GM21786 (cell line): ENCODE measurements at regions not wholly inside any gene's neighbourhood (a gene's known extent, or its start where the extent isn't known, plus 50 kb on each side); places are given as distances from the start of the nearest gene placed in this dataset.
A peak's percentile ranks its signal among the peaks of the same experiment; 100 is the strongest.
"Not testable (repeated sequence)": the region's sequence is repeated elsewhere in the genome, so short reads cannot be mapped to it uniquely, and the experiment has no call there.

Source experiments
- ATAC-seq: cut with Tn5 transposase; IDR thresholded peaks from one replicate; pipeline ENCODE4 v1.9.1; 2021; ENCODE audit not compliant: unreplicated experiment

GRCh38 chr6:137401088-137401487, 93.1 kb downstream of the OLIG3 start:
- no peak for ATAC-seq

- ATAC-seq = no peak
Measured at GRCh38 chr6:137399881-137400443, 94.2 kb downstream of the OLIG3 start.

DNA sequence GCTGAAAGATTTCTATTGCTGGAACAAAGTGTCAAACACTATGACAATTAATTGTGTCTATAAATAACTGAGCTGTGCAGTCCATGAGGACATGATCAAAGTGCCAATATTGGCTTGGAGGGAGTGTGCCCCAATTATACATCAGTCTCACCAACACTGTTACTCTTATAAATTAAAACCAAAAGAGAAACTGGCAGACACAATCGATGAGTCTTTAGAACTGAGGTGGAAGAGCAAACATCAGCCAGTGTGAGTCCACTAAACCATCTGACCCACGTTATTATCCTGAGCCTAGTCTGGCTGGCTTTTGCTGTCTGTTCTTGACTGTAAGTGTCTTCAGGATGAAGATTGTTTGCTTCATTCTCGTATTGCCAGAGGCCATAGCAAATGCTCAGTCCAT, 98.9 kb downstream of the OLIG3 start:
- ATAC-seq = no peak

GRCh38 chr6:137391061-137391814, 103.0 kb downstream of the OLIG3 start:
- no peak for ATAC-seq

- ATAC-seq = no peak
Measured at GRCh38 chr6:137390334-137390733, 103.9 kb downstream of the OLIG3 start.

DNA sequence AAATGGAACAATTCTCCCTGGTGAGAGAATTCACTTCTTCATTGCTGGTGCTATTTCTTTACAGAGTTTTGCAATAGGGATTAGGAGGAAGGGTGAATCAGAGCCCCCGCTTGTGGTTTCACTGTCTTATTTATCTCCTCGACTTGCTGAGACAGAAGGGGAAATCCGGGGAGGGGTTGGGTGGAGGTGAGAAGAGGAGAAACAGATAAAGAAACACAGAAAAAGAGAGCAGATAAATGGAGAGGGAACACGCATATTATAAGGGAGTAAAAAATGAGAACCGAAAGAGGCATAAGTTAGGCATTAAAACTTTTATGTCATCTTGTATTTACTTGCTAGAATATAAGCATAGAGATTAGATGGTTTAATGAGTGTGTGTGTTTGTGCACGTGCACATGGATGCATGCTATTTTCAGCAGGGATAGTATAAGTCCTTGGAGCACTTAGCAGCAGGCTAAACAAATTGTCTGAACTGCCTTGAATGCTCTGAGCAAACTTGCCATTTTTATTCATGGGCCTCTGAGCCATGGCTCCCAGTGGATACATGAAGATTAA, 105.0 kb downstream of the OLIG3 start:
- ATAC-seq = peak; percentile 91

DNA sequence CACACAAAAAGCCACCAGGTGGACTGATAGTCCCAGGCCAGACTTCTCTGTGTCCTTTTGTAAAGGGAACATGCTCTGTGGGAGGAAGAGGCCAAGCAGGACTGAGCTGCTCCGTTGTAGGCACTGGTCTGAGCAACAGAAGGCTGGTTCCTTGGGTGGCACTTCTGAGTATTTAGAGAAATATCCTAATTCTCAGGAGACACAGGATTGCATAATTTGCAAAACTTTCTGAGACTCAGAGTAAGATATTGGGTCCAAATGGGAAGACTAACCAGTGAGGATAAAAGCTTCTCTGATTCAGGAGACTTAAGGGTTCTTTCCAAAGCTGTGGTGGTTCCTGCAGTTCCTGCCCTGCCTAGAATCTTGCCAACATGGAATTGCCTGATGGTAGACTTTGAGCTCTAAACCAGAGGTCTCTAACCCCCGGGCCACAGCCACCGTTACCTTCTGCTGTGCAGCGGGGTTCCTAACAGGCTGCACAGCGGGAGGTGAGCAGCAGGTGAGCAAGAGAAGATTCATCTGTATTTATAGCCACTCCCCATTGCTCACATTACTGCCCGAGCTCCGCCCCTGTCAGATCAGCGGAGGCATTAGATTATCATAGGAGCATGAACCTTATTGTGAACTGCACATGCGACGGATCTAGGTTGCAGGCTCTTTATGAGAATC, 107.0 kb downstream of the OLIG3 start:
- ATAC-seq = no peak

GRCh38 chr6:137383287-137383686, 110.9 kb downstream of the OLIG3 start:
- not testable (repeated sequence) for ATAC-seq

- ATAC-seq = no peak
Measured at GRCh38 chr6:137378090-137378369, 116.2 kb downstream of the OLIG3 start.

DNA sequence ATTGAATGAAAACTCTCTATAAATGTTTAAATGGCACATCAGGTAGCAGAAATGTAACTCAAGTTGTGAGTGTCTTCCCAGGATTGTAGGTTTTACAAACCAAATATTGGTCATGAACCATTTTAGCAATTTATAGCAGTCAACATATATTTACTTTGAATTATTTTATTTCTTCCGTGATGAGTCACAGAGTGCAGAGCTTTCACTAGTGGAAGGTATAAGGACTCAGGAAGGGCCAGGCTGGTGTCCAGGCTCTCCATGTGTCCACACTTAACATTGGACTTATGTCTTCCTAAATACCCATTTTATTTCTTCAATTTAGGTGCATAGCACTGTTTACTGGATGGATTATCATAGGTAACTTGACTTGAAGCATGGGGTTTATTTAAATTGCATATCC, 120.9 kb downstream of the OLIG3 start:
- ATAC-seq = no peak

- ATAC-seq = no peak
Measured at GRCh38 chr6:137372532-137372931, 121.7 kb downstream of the OLIG3 start.

GRCh38 chr6:137371634-137372016, 122.6 kb downstream of the OLIG3 start:
- no peak for ATAC-seq

DNA sequence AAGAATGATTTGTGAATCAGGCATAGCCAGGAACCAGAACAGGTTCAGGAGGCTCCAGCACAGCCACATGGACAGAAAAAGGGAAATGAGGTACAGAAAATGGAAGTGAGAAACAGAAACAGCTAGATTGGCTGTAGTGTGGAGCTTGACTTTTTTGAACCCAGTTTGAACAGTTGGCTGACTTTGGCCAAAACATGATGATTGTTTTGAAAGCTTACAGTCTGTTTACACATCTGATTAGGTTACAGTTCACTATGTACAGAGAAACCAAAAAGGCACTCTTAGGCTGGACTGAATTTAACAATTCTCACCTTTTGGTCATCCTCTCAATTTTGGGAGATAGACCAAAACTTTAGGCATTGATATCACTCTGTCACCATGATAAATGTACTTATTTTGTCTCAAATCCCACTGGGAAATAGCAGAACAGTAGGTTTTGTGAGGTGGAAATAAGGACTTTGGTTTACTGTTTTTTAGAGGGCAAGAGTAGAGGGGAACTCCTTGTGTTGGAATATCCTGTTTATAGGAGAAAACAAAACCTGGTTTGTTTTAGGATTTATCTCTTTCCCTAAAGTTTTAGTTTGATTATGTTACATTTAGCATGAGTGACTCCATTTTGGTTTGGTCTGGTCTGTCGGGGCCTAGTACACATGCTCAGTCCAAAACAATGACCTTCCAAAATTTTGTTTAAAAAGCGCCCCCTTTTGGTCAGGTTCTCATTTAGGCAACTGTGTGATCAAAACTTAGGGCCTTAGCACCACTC, 123.1 kb downstream of the OLIG3 start:
- ATAC-seq = peak; percentile 91

DNA sequence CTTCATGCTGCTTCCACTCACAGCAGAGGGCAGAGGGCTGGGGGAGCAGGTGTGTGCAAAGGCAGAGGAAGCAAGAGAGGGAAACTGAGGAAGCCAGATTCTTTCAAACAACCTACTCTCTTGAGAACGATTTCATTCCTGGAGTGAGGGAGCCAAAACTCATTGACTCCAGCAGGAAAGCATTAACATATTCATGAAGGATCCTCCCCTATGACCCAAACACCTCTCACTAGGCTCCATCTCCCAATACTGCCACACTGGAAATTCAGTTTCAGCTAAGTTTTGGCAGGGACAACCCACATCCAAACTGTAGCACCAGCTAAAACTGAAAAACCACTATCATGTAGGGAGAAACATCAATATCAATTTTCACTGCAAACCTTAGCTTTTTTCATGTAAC, 125.1 kb downstream of the OLIG3 start:
- no peak for ATAC-seq

DNA sequence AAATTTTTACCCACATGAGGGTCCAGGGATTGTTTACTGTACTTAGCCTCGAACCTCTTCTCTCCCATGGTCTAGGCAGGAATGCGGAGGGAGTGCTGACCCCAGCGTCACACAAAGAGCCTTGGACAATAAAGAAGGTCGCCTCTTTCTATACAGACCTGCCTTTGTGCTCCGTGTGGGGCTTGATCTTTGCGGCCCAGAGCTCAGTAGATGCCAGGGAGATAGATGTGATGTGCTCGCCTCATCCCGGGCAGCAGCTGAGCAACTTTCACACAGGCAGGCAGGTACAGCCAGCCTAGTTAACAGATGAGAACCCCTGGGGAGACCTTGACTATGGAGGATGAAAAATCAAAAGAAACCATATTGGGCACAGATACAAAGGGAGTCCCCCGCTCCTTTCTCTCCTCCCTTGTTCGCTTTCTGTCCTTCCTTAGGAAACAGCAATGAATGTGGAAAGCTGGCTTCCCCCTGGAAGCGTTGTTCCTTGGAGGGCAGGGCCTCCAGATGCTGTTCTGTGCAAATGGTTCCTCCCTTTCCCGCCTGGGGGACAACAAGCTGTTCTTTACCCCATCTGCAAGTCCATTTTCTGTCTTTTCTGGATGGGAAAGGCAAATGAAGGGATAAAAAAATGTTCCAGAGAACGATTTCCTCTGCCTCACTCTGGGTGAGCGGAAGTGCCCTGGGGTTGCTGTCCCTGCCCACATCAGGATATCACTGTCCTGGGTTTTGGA, 128.3 kb downstream of the OLIG3 start:
- ATAC-seq = no peak

GRCh38 chr6:137363805-137364138, 130.4 kb downstream of the OLIG3 start:
- no peak for ATAC-seq

DNA sequence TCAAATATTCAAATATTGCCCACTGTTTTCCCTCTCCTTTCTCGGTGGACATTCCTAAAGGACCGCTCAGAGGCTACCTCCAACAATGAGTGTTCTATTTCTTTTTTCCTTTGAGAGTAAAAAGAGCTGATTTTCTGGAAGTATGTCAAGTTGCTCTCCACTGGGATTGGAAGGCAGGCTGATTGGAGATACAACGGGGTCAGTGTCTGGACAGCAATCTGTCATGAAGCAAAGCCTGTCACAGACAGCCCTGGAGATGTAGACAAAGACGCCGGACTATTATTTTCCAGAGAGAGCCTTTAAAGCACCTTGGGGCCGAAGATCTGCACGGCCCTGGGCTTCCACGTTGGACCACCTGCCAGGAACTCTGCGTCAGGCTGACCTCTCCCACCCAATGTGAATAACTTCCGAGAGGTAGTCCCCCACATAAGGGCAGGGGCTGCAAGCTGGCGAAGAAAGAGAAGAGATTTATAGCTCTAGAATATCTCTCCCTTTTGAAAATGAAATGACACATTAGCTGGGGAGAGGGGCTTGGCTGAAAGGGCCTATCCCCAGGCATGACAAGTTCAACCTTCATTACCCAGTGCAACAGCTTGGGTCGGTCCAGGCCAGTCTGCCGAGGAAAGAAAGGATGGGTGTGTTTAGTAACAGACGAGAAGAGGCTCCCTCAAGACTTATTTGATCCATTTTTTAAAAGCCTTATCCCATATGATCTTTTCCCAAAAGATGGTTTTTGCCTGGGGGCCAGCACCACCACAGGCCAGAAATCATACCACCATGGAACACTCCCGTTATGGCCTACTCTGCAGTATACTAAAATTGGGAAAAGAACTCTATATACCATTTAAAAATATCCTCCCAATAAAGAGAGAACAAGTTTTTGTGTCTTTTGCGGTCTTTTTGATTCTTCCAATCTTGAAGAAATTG, 131.1 kb downstream of the OLIG3 start:
- ATAC-seq = no peak

- no peak for ATAC-seq
Measured at GRCh38 chr6:137361701-137362100, 132.5 kb downstream of the OLIG3 start.

DNA sequence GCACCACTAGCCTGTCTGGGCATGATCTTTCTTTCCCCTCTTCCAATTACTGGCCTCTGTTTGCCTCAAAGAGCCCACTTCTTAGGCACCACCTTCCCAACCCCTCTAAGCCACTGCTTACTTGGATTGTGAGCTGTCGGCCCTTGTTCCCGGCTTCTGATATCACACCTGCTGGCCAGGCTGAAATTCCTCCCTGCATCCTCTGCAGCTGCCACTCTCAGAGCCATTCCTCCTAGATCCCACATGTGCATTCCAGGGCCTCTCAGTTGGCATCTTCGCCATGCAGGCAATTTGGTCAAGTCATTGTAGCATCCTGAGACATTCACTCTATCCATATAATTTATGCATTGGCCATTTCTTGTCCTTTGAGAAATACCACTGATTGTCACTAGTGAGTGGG, 135.9 kb downstream of the OLIG3 start:
- ATAC-seq = no peak

GRCh38 chr6:137357948-137358266, 136.3 kb downstream of the OLIG3 start:
- ATAC-seq = no peak
